Astrocyte (in vitro differentiated cells and primary cell): ENCODE measurements at regions not wholly inside any gene's neighbourhood (a gene's known extent, or its start where the extent isn't known, plus 50 kb on each side); places are given as distances from the start of the nearest gene placed in this dataset.

Experiments
- DNase-seq: peaks from one replicate; pipeline ENCODE4 v3.0.0-alpha.2; 2010; ENCODE audit warnings: low read depth
- FAIRE-seq: peaks from 2 replicates; lab custom pipeline; 2011; peaks lifted over from hg19 to GRCh38; lab: Jason Lieb, UNC
- H2AFZ ChIP-seq: 2 replicates; pipeline ENCODE4 v1.6.0; 2012; ENCODE audit warnings: low read depth, low read length, inconsistent platforms
- H3K27ac ChIP-seq: 2 replicates; pipeline ENCODE4 v1.5.1; 2011; ENCODE audit warnings: low read depth, low read length, inconsistent platforms
- H3K27me3 ChIP-seq: 2 replicates; pipeline ENCODE4 v1.6.0; 2011; ENCODE audit warnings: low read length, inconsistent platforms; ENCODE audit not compliant: insufficient read depth
- H3K36me3 ChIP-seq: 2 replicates; pipeline ENCODE4 v1.5.1; 2011; ENCODE audit warnings: low read length, inconsistent platforms; ENCODE audit not compliant: insufficient read depth
- H3K4me1 ChIP-seq: 2 replicates; pipeline ENCODE4 v1.5.1; 2011; ENCODE audit warnings: low read length, inconsistent platforms; ENCODE audit not compliant: insufficient read depth
- H3K4me2 ChIP-seq: 2 replicates; pipeline ENCODE4 v1.6.0; 2012; ENCODE audit warnings: low read length, inconsistent platforms
- H3K4me3 ChIP-seq: 2 replicates; pipeline ENCODE4 v1.5.1; 2011; ENCODE audit warnings: low read depth, mild to moderate bottlenecking, low read length, inconsistent platforms; ENCODE audit not compliant: insufficient read depth
- H3K79me2 ChIP-seq: 2 replicates; pipeline ENCODE4 v1.6.0; 2012; ENCODE audit warnings: mild to moderate bottlenecking, low read length, inconsistent platforms; ENCODE audit not compliant: insufficient read depth
- H3K9ac ChIP-seq: 2 replicates; pipeline ENCODE4 v1.6.0; 2012; ENCODE audit warnings: mild to moderate bottlenecking, low read length, inconsistent platforms
- H3K9me3 ChIP-seq: 2 replicates; pipeline ENCODE4 v1.5.1; 2012; ENCODE audit warnings: low read depth, mild to moderate bottlenecking, low read length, inconsistent platforms; ENCODE audit not compliant: insufficient read depth
- H4K20me1 ChIP-seq: 2 replicates; pipeline ENCODE4 v1.6.0; 2012; ENCODE audit warnings: low read length, inconsistent platforms; ENCODE audit not compliant: insufficient read depth
- H3K27ac Mint-ChIP-seq: one replicate; pipeline ENCODE4 v1.8.0; 2021; ENCODE audit warnings: mild to moderate bottlenecking, mixed read lengths; ENCODE audit not compliant: unreplicated experiment
- H3K27me3 Mint-ChIP-seq: one replicate; pipeline ENCODE4 v1.8.0; 2021; ENCODE audit warnings: low read depth, mixed read lengths; ENCODE audit not compliant: unreplicated experiment
- H3K36me3 Mint-ChIP-seq: one replicate; pipeline ENCODE4 v1.8.0; 2021; ENCODE audit warnings: low read depth, mixed read lengths; ENCODE audit not compliant: unreplicated experiment
- H3K4me1 Mint-ChIP-seq: one replicate; pipeline ENCODE4 v1.8.0; 2021; ENCODE audit warnings: low read depth, mixed read lengths; ENCODE audit not compliant: unreplicated experiment
- H3K4me3 Mint-ChIP-seq: one replicate; pipeline ENCODE4 v1.8.0; 2021; ENCODE audit warnings: mild to moderate bottlenecking, moderate library complexity, mixed read lengths; ENCODE audit not compliant: unreplicated experiment
- H3K9me3 Mint-ChIP-seq: one replicate; pipeline ENCODE4 v1.8.0; 2021; ENCODE audit warnings: mild to moderate bottlenecking, mixed read lengths; ENCODE audit not compliant: unreplicated experiment
- EZH2 ChIP-seq: IDR thresholded peaks from 2 replicates; pipeline ENCODE4 v1.6.1; 2012; ENCODE audit warnings: mild to moderate bottlenecking, low read length, inconsistent platforms; ENCODE audit not compliant: insufficient read depth
- TF ChIP-seq, protein P1 (sequence below): IDR thresholded peaks from 2 replicates; pipeline ENCODE4 v1.5.1; 2011; ENCODE audit warnings: low read depth, mild to moderate bottlenecking, inconsistent platforms, low read length, moderate library complexity; ENCODE audit not compliant: insufficient read depth

GRCh38 chr9:1125741-1126140, 75.6 kb downstream of the DMRT2 start:
- TF ChIP-seq, protein P1, sequence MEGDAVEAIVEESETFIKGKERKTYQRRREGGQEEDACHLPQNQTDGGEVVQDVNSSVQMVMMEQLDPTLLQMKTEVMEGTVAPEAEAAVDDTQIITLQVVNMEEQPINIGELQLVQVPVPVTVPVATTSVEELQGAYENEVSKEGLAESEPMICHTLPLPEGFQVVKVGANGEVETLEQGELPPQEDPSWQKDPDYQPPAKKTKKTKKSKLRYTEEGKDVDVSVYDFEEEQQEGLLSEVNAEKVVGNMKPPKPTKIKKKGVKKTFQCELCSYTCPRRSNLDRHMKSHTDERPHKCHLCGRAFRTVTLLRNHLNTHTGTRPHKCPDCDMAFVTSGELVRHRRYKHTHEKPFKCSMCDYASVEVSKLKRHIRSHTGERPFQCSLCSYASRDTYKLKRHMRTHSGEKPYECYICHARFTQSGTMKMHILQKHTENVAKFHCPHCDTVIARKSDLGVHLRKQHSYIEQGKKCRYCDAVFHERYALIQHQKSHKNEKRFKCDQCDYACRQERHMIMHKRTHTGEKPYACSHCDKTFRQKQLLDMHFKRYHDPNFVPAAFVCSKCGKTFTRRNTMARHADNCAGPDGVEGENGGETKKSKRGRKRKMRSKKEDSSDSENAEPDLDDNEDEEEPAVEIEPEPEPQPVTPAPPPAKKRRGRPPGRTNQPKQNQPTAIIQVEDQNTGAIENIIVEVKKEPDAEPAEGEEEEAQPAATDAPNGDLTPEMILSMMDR, result no peak
- FAIRE-seq, result no peak
- H3K27ac ChIP-seq, result no peak overlapping the region
- peak overlapping the region; percentile 82 for H3K27ac Mint-ChIP-seq
- no peak overlapping the region for H3K9ac ChIP-seq
- no peaks in the 10 kb centered on the region for H3K27me3 Mint-ChIP-seq
- H3K79me2 ChIP-seq, result no peaks in the 10 kb centered on the region
- H3K4me3 Mint-ChIP-seq, result no peak overlapping the region
- peak; percentile 10 for DNase-seq
- H3K4me3 ChIP-seq, result no peak overlapping the region
- H3K9me3 ChIP-seq, result no peaks in the 10 kb centered on the region
- peaks cover 4% of the 10 kb centered on the region for H3K9me3 Mint-ChIP-seq
- H3K4me1 Mint-ChIP-seq, result peaks cover 17% of the 10 kb centered on the region
- peaks cover 2% of the 10 kb centered on the region for H3K36me3 Mint-ChIP-seq
- H3K4me1 ChIP-seq, result no peaks in the 10 kb centered on the region
- no peaks in the 10 kb centered on the region for H4K20me1 ChIP-seq
- H3K36me3 ChIP-seq, result no peaks in the 10 kb centered on the region
- no peaks in the 10 kb centered on the region for H3K27me3 ChIP-seq
- no peak overlapping the region for H2AFZ ChIP-seq
- H3K4me2 ChIP-seq, result no peak overlapping the region

- H3K4me3 Mint-ChIP-seq, result no peak overlapping the region
- H3K36me3 Mint-ChIP-seq, result peaks cover 2% of the 10 kb centered on the region
- Histone ChIP-seq H3K4me2 (no peak overlapping the region), H3K4me3 (no peak overlapping the region), H3K9ac (no peak overlapping the region), H3K4me1 (no peaks in the 10 kb centered on the region), H3K79me2 (no peaks in the 10 kb centered on the region), H3K36me3 (no peaks in the 10 kb centered on the region), H3K27ac (no peak overlapping the region), H4K20me1 (no peaks in the 10 kb centered on the region), H3K27me3 (no peaks in the 10 kb centered on the region), H2AFZ (no peak overlapping the region), H3K9me3 (no peaks in the 10 kb centered on the region)
- TF ChIP-seq, protein P1, result no peak
- H3K27ac Mint-ChIP-seq, result no peak overlapping the region
- peaks cover 17% of the 10 kb centered on the region for H3K4me1 Mint-ChIP-seq
- no peak for DNase-seq
- peaks cover 5% of the 10 kb centered on the region for H3K27me3 Mint-ChIP-seq
- H3K9me3 Mint-ChIP-seq, result peaks cover 4% of the 10 kb centered on the region
- FAIRE-seq, result no peak
Measured at GRCh38 chr9:1128046-1128445, 77.9 kb downstream of the DMRT2 start.

GRCh38 chr9:1129382-1129781, 79.2 kb downstream of the DMRT2 start:
- no peaks in the 10 kb centered on the region for H3K27me3 ChIP-seq
- DNase-seq (no peak), FAIRE-seq (no peak)
- H3K4me3 ChIP-seq, result no peak overlapping the region
- H3K4me2 ChIP-seq, result no peak overlapping the region
- H2AFZ ChIP-seq, result no peak overlapping the region
- no peaks in the 10 kb centered on the region for H3K4me1 ChIP-seq
- H3K36me3 ChIP-seq, result no peaks in the 10 kb centered on the region
- H3K36me3 Mint-ChIP-seq, result peaks cover 2% of the 10 kb centered on the region
- no peaks in the 10 kb centered on the region for H3K9me3 ChIP-seq
- H3K4me1 Mint-ChIP-seq, result peaks cover 17% of the 10 kb centered on the region
- H3K27ac ChIP-seq, result no peak overlapping the region
- H3K9ac ChIP-seq, result no peak overlapping the region
- TF ChIP-seq, protein P1, result no peak
- TF ChIP-seq EZH2, result no peak
- no peaks in the 10 kb centered on the region for H3K79me2 ChIP-seq
- no peak overlapping the region for H3K4me3 Mint-ChIP-seq
- H3K27ac Mint-ChIP-seq, result no peak overlapping the region
- H3K27me3 Mint-ChIP-seq, result peaks cover 5% of the 10 kb centered on the region
- peaks cover 4% of the 10 kb centered on the region for H3K9me3 Mint-ChIP-seq
- no peaks in the 10 kb centered on the region for H4K20me1 ChIP-seq
